A673 (cell line): ENCODE measurements at regions not wholly inside any gene's neighbourhood (a gene's known extent, or its start where the extent isn't known, plus 50 kb on each side); places are given as distances from the start of the nearest gene placed in this dataset.

Experiments used
- EZH2 ChIP-seq: fragments of 200-600 bp; sonication (generic); IDR thresholded peaks from 2 replicates; pipeline ENCODE4 v1.6.1; 2017; ENCODE audit warnings: borderline replicate concordance, low read depth, mild to moderate bottlenecking, mixed read lengths, antibody characterized with exemption, low read length; ENCODE audit not compliant: poor library complexity, severe bottlenecking
- TF ChIP-seq, protein P1 (sequence below): fragments of 300-800, 200-600 bp; sonication (generic); conservative IDR thresholded peaks from 2 replicates; pipeline ENCODE4 v1.5.1; 2017; ENCODE audit warnings: low read depth, mild to moderate bottlenecking, antibody characterized with exemption, low read length, moderate library complexity, mixed read lengths

DNA sequence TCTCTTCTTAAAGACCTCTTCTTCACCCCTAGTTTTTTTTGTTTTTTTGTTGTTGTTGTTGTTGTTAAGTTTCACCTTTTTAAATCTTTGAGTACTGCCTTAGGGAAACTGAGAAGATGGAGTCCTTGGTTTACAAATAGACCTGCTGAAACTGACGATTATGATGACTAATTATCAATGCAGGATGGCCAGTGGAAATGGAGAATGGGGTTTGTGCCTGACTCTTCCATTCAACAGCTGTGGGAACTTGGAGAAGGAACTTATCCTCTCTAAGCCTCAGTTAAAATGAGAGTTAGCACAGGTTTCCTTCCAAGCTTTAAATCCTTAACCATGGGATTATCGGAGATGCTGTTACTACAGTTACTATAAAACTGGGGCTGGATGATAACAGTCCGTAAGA lies 66.7 kb upstream of the PNMA1 start:
- TF ChIP-seq, protein P1, sequence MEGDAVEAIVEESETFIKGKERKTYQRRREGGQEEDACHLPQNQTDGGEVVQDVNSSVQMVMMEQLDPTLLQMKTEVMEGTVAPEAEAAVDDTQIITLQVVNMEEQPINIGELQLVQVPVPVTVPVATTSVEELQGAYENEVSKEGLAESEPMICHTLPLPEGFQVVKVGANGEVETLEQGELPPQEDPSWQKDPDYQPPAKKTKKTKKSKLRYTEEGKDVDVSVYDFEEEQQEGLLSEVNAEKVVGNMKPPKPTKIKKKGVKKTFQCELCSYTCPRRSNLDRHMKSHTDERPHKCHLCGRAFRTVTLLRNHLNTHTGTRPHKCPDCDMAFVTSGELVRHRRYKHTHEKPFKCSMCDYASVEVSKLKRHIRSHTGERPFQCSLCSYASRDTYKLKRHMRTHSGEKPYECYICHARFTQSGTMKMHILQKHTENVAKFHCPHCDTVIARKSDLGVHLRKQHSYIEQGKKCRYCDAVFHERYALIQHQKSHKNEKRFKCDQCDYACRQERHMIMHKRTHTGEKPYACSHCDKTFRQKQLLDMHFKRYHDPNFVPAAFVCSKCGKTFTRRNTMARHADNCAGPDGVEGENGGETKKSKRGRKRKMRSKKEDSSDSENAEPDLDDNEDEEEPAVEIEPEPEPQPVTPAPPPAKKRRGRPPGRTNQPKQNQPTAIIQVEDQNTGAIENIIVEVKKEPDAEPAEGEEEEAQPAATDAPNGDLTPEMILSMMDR: no peak
- no peak for TF ChIP-seq EZH2
